GM18502 (cell line): ENCODE measurements at regions not wholly inside any gene's neighbourhood (a gene's known extent, or its start where the extent isn't known, plus 50 kb on each side); places are given as distances from the start of the nearest gene placed in this dataset.
"Not testable (repeated sequence)": the region's sequence is repeated elsewhere in the genome, so short reads cannot be mapped to it uniquely, and the experiment has no call there.

Source experiments
- ATAC-seq: cut with Tn5 transposase; IDR thresholded peaks from one replicate; pipeline ENCODE4 v1.9.1; 2021; ENCODE audit warnings: mild to moderate bottlenecking; ENCODE audit not compliant: unreplicated experiment, poor library complexity

GRCh38 chr1:9440763-9441194 lies 98.5 kb upstream of the SLC25A33 start:
- ATAC-seq, result no peak

GRCh38 chr1:9441451-9442133 lies 97.7 kb upstream of the SLC25A33 start:
- no peak for ATAC-seq

GRCh38 chr1:9442278-9442846 lies 96.9 kb upstream of the SLC25A33 start:
- no peak for ATAC-seq

GRCh38 chr1:9442986-9443385 lies 96.3 kb upstream of the SLC25A33 start:
- ATAC-seq, result no peak

- ATAC-seq, result no peak
These were observed 95.3 kb upstream of the SLC25A33 start for GRCh38 chr1:9443913-9444445.

- no peak for ATAC-seq
These were observed 94.7 kb upstream of the SLC25A33 start for GRCh38 chr1:9444532-9444931.

- not testable (repeated sequence) for ATAC-seq
These were observed 94.2 kb upstream of the SLC25A33 start for GRCh38 chr1:9445081-9445480.

- no peak for ATAC-seq
These were observed 91.9 kb upstream of the SLC25A33 start for GRCh38 chr1:9447215-9447960.

- no peak for ATAC-seq
These were observed 90.8 kb upstream of the SLC25A33 start for GRCh38 chr1:9448132-9449109.

- no peak for ATAC-seq
These were observed 90.1 kb upstream of the SLC25A33 start for GRCh38 chr1:9449110-9449627.

- ATAC-seq, result no peak
These were observed 89.1 kb upstream of the SLC25A33 start for GRCh38 chr1:9449976-9450696.

- no peak for ATAC-seq
These were observed 88.2 kb upstream of the SLC25A33 start for GRCh38 chr1:9451081-9451480.

- ATAC-seq, result no peak
These were observed 86.6 kb upstream of the SLC25A33 start for GRCh38 chr1:9452516-9453140.

- no peak for ATAC-seq
These were observed 85.9 kb upstream of the SLC25A33 start for GRCh38 chr1:9453375-9453774.

GRCh38 chr1:9453779-9454418 lies 85.4 kb upstream of the SLC25A33 start:
- no peak for ATAC-seq

- ATAC-seq, result no peak
These were observed 84.7 kb upstream of the SLC25A33 start for GRCh38 chr1:9454494-9455066.

- ATAC-seq, result no peak
These were observed 83.6 kb upstream of the SLC25A33 start for GRCh38 chr1:9455487-9456234.
